WTC11 (cell line): ENCODE measurements at regions not wholly inside any gene's neighbourhood (a gene's known extent, or its start where the extent isn't known, plus 50 kb on each side); places are given as distances from the start of the nearest gene placed in this dataset.

Experiments
- ATAC-seq: fragments of 200-7000 bp; cut with Tn5 transposase; 2 replicates; pipeline ENCODE4 v1.10.0; 2021; ENCODE audit warnings: mild to moderate bottlenecking, moderate library complexity
- CTCF ChIA-PET: fragments of 300-600 bp; sonication (Branson Sonifier 250); formaldehyde crosslinking; loops from one replicate; lab custom pipeline; 2021; ENCODE audit warnings: antibody characterized with exemption; lab: Charles Lee
- POLR2A ChIA-PET: fragments of 350-600 bp; sonication (Branson Sonifier 250); formaldehyde crosslinking; loops from one replicate; lab custom pipeline; 2021; ENCODE audit warnings: antibody characterized with exemption; lab: Charles Lee
- DNase-seq: peaks from one replicate; pipeline ENCODE4 v3.0.0; 2021; ENCODE audit warnings: low spot score
- H3K27ac Mint-ChIP-seq: 2 replicates; pipeline ENCODE4 v1.8.0; 2021; ENCODE audit warnings: mixed read lengths
- H3K27me3 Mint-ChIP-seq: 2 replicates; pipeline ENCODE4 v1.8.0; 2021; ENCODE audit warnings: low read depth, mild to moderate bottlenecking, moderate library complexity, mixed read lengths
- H3K36me3 Mint-ChIP-seq: 2 replicates; pipeline ENCODE4 v1.8.0; 2021; ENCODE audit warnings: mixed read lengths
- H3K4me1 Mint-ChIP-seq: 2 replicates; pipeline ENCODE4 v1.8.0; 2022; ENCODE audit warnings: mixed read lengths
- H3K4me3 Mint-ChIP-seq: 2 replicates; pipeline ENCODE4 v1.8.0; 2021; ENCODE audit warnings: mild to moderate bottlenecking, moderate library complexity, mixed read lengths
- H3K9me3 Mint-ChIP-seq: 2 replicates; pipeline ENCODE4 v1.8.0; 2021; ENCODE audit warnings: mixed read lengths
- ATF6 ChIP-seq: sonication (generic); formaldehyde crosslinking; IDR thresholded peaks from 2 replicates; pipeline ENCODE4 v1.8.1; 2023; ENCODE audit warnings: mild to moderate bottlenecking, missing genetic modification reagents
- CREB1 ChIP-seq: sonication (generic); formaldehyde crosslinking; IDR thresholded peaks from 2 replicates; pipeline ENCODE4 v1.8.0; 2023; ENCODE audit warnings: mild to moderate bottlenecking, missing genetic modification reagents
- ERG ChIP-seq: fragments of 250-450 bp; sonication (Bioruptor Pico); IDR thresholded peaks from 2 replicates; pipeline ENCODE4 v1.8.0; 2021; ENCODE audit warnings: mild to moderate bottlenecking
- GRHL2 ChIP-seq: fragments of 250-450 bp; sonication (Bioruptor Pico); IDR thresholded peaks from 2 replicates; pipeline ENCODE4 v1.8.0; 2022; ENCODE audit warnings: mild to moderate bottlenecking, moderate library complexity; ENCODE audit not compliant: insufficient replicate concordance, severe bottlenecking
- KAT7 ChIP-seq: sonication (generic); formaldehyde crosslinking; IDR thresholded peaks from 2 replicates; pipeline ENCODE4 v1.8.1; 2023; ENCODE audit warnings: missing genetic modification reagents, mild to moderate bottlenecking, borderline replicate concordance
- NFE2L1 ChIP-seq: sonication (generic); formaldehyde crosslinking; IDR thresholded peaks from 2 replicates; pipeline ENCODE4 v1.8.1; 2023; ENCODE audit warnings: missing genetic modification reagents
- NFYB ChIP-seq: sonication (generic); formaldehyde crosslinking; conservative IDR thresholded peaks from 2 replicates; pipeline ENCODE4 v1.8.0; 2022; ENCODE audit warnings: low read depth, missing genetic modification reagents
- NR1H2 ChIP-seq: sonication (generic); formaldehyde crosslinking; IDR thresholded peaks from 2 replicates; pipeline ENCODE4 v1.9.0; 2021; ENCODE audit warnings: mild to moderate bottlenecking, moderate library complexity, missing genetic modification reagents
- NR2C2 ChIP-seq: sonication (generic); formaldehyde crosslinking; IDR thresholded peaks from 2 replicates; pipeline ENCODE4 v1.8.0; 2022; ENCODE audit warnings: mild to moderate bottlenecking, missing genetic modification reagents
- PREB ChIP-seq: sonication (generic); formaldehyde crosslinking; IDR thresholded peaks from 2 replicates; pipeline ENCODE4 v1.8.1; 2022; ENCODE audit warnings: mild to moderate bottlenecking, missing genetic modification reagents, moderate library complexity, borderline replicate concordance
- RELA ChIP-seq: sonication (generic); formaldehyde crosslinking; IDR thresholded peaks from 2 replicates; pipeline ENCODE4 v1.8.1; 2022; ENCODE audit warnings: missing genetic modification reagents, mild to moderate bottlenecking, borderline replicate concordance
- SOX15 ChIP-seq: fragments of 250-450 bp; sonication (Bioruptor Pico); IDR thresholded peaks from 2 replicates; pipeline ENCODE4 v1.9.0; 2021; ENCODE audit warnings: mild to moderate bottlenecking
- ZNF121 ChIP-seq: sonication (generic); formaldehyde crosslinking; IDR thresholded peaks from 2 replicates; pipeline ENCODE4 v1.8.0; 2023; ENCODE audit warnings: missing genetic modification reagents
- ZNF416 ChIP-seq: fragments of 250-450 bp; sonication (Bioruptor Pico); IDR thresholded peaks from 2 replicates; pipeline ENCODE4 v1.9.0; 2021; ENCODE audit warnings: mild to moderate bottlenecking, inconsistent platforms
- ZNF423 ChIP-seq: fragments of 250-450 bp; sonication (Bioruptor Pico); IDR thresholded peaks from 2 replicates; pipeline ENCODE4 v2.1.2; 2022; ENCODE audit warnings: mild to moderate bottlenecking, moderate library complexity
- ZNF512 ChIP-seq: sonication (generic); formaldehyde crosslinking; IDR thresholded peaks from 2 replicates; pipeline ENCODE4 v1.8.1; 2022; ENCODE audit warnings: missing genetic modification reagents, borderline replicate concordance
- TF ChIP-seq, protein P1 (sequence below): sonication (generic); formaldehyde crosslinking; IDR thresholded peaks from 2 replicates; pipeline ENCODE4 v1.8.1; 2023; ENCODE audit warnings: mild to moderate bottlenecking, moderate library complexity, missing genetic modification reagents
- TF ChIP-seq, protein P2 (sequence below): sonication (generic); formaldehyde crosslinking; IDR thresholded peaks from 2 replicates; pipeline ENCODE4 v1.8.1; 2022; ENCODE audit warnings: low read depth, mild to moderate bottlenecking, moderate library complexity, missing genetic modification reagents, borderline replicate concordance
- TF ChIP-seq, protein P3 (sequence below): sonication (generic); formaldehyde crosslinking; IDR thresholded peaks from 2 replicates; pipeline ENCODE4 v1.8.1; 2023; ENCODE audit warnings: mild to moderate bottlenecking, missing genetic modification reagents, borderline replicate concordance

- POLR2A ChIA-PET: no interaction called here
- no peak for TF ChIP-seq KAT7 (CRISPR knock-in tag)
- TF ChIP-seq NFYB (CRISPR knock-in tag): no peak
- TF ChIP-seq NR1H2: no peak
- no peak overlapping the region for H3K4me3 Mint-ChIP-seq
- H3K9me3 Mint-ChIP-seq: peaks cover 40% of the 10 kb centered on the region
- peaks cover 17% of the 10 kb centered on the region for H3K27me3 Mint-ChIP-seq
- DNase-seq: no peak
- H3K27ac Mint-ChIP-seq: no peak overlapping the region
- H3K36me3 Mint-ChIP-seq: peaks cover 39% of the 10 kb centered on the region
- ATAC-seq: no peak
- CTCF ChIA-PET: interaction anchor here (1.3 to 1.5 kb wide), 2 partner anchors 9 to 108 kb away, joined by 3 read pairs; no protein-coding TSS in a partner anchor
- H3K4me1 Mint-ChIP-seq: no peaks in the 10 kb centered on the region
Measured at GRCh38 chr2:187867165-187867564, 312.9 kb upstream of the TFPI start.

DNA sequence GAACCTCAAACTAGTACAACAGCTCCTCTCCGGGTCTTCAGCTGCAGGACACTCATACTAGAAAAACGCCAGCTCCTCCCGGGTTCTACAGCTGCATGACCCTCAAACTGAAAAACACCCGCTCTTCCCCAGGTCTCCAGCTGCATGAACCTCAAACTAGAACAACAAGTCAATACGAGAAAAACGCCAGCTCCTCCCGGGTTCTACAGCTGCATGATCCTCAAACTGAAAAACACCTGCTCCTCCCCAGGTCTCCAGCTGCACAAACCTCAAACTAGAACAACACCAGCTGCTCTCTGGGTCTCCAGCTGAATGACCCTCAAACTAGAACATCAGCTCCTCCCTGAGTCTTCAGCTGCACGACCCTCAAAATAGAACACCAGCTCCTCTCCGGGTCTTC lies 315.0 kb upstream of the TFPI start:
- no peaks in the 10 kb centered on the region for H3K4me1 Mint-ChIP-seq
- TF ChIP-seq ZNF512 (CRISPR knock-in tag) (no peak), ERG (CRISPR knock-in tag) (no peak), ZNF423 (no peak)
- TF ChIP-seq, protein P1, sequence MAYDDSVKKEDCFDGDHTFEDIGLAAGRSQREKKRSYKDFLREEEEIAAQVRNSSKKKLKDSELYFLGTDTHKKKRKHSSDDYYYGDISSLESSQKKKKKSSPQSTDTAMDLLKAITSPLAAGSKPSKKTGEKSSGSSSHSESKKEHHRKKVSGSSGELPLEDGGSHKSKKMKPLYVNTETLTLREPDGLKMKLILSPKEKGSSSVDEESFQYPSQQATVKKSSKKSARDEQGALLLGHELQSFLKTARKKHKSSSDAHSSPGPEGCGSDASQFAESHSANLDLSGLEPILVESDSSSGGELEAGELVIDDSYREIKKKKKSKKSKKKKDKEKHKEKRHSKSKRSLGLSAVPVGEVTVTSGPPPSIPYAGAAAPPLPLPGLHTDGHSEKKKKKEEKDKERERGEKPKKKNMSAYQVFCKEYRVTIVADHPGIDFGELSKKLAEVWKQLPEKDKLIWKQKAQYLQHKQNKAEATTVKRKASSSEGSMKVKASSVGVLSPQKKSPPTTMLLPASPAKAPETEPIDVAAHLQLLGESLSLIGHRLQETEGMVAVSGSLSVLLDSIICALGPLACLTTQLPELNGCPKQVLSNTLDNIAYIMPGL (CRISPR knock-in tag): no peak
- DNase-seq (no peak), ATAC-seq (no peak)
- no peak overlapping the region for H3K4me3 Mint-ChIP-seq
- no peak overlapping the region for H3K27ac Mint-ChIP-seq
- ChIA-PET CTCF (no interaction called here), POLR2A (interaction anchor here (0.7 kb wide), 1 partner anchor 210 kb away, joined by 3 read pairs; no protein-coding TSS in a partner anchor)
- peaks cover 39% of the 10 kb centered on the region for H3K36me3 Mint-ChIP-seq
- peaks cover 40% of the 10 kb centered on the region for H3K9me3 Mint-ChIP-seq
- H3K27me3 Mint-ChIP-seq: peaks cover 17% of the 10 kb centered on the region

- POLR2A ChIA-PET: no interaction called here
- H3K9me3 Mint-ChIP-seq: peaks cover 34% of the 10 kb centered on the region
- TF ChIP-seq NFYB (CRISPR knock-in tag): no peak
- TF ChIP-seq, protein P2, sequence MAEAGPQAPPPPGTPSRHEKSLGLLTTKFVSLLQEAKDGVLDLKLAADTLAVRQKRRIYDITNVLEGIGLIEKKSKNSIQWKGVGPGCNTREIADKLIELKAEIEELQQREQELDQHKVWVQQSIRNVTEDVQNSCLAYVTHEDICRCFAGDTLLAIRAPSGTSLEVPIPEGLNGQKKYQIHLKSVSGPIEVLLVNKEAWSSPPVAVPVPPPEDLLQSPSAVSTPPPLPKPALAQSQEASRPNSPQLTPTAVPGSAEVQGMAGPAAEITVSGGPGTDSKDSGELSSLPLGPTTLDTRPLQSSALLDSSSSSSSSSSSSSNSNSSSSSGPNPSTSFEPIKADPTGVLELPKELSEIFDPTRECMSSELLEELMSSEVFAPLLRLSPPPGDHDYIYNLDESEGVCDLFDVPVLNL: no peak
- no peak for TF ChIP-seq CREB1
- TF ChIP-seq, protein P3, sequence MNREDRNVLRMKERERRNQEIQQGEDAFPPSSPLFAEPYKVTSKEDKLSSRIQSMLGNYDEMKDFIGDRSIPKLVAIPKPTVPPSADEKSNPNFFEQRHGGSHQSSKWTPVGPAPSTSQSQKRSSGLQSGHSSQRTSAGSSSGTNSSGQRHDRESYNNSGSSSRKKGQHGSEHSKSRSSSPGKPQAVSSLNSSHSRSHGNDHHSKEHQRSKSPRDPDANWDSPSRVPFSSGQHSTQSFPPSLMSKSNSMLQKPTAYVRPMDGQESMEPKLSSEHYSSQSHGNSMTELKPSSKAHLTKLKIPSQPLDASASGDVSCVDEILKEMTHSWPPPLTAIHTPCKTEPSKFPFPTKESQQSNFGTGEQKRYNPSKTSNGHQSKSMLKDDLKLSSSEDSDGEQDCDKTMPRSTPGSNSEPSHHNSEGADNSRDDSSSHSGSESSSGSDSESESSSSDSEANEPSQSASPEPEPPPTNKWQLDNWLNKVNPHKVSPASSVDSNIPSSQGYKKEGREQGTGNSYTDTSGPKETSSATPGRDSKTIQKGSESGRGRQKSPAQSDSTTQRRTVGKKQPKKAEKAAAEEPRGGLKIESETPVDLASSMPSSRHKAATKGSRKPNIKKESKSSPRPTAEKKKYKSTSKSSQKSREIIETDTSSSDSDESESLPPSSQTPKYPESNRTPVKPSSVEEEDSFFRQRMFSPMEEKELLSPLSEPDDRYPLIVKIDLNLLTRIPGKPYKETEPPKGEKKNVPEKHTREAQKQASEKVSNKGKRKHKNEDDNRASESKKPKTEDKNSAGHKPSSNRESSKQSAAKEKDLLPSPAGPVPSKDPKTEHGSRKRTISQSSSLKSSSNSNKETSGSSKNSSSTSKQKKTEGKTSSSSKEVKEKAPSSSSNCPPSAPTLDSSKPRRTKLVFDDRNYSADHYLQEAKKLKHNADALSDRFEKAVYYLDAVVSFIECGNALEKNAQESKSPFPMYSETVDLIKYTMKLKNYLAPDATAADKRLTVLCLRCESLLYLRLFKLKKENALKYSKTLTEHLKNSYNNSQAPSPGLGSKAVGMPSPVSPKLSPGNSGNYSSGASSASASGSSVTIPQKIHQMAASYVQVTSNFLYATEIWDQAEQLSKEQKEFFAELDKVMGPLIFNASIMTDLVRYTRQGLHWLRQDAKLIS (CRISPR knock-in tag): no peak
- TF ChIP-seq NR2C2 (CRISPR knock-in tag): no peak
- TF ChIP-seq ATF6: no peak
- TF ChIP-seq GRHL2 (CRISPR knock-in tag): no peak
- TF ChIP-seq ZNF416 (CRISPR knock-in tag): no peak
- TF ChIP-seq PREB (CRISPR knock-in tag): no peak
- no peak for TF ChIP-seq ZNF121 (CRISPR knock-in tag)
- no peak for TF ChIP-seq SOX15 (CRISPR knock-in tag)
- no peak for TF ChIP-seq NFE2L1 (CRISPR knock-in tag)
- no peak for TF ChIP-seq RELA
Measured at GRCh38 chr2:187871506-187871905, 317.3 kb upstream of the TFPI start.

More at GRCh38 chr2:187871506-187871905, 317.3 kb upstream of the TFPI start:
- H3K4me1 Mint-ChIP-seq: peaks cover 4% of the 10 kb centered on the region
- no peak overlapping the region for H3K4me3 Mint-ChIP-seq
- CTCF ChIA-PET: no interaction called here
- H3K27ac Mint-ChIP-seq: no peak overlapping the region
- ATAC-seq: no peak
- peaks cover 17% of the 10 kb centered on the region for H3K27me3 Mint-ChIP-seq
- peaks cover 34% of the 10 kb centered on the region for H3K36me3 Mint-ChIP-seq
- no peak for DNase-seq
